Gastroesophageal sphincter (tissue), 3 donors: ENCODE measurements at regions not wholly inside any gene's neighbourhood (a gene's known extent, or its start where the extent isn't known, plus 50 kb on each side); places are given as distances from the start of the nearest gene placed in this dataset.

Source experiments
- CTCF ChIP-seq, 4 experiments: fragments of 200-600 bp in 2 of 4; fragments of 450-650 bp in 2 of 4; sonication (generic) in 1 of 4; IDR thresholded peaks; one replicate each; pipeline ENCODE4 v1.5.1; 2017 to 2019; ENCODE audit warnings: antibody characterized with exemption in 4 of 4, mild to moderate bottlenecking in 2 of 4, moderate library complexity in 2 of 4
- EP300 ChIP-seq: sonication (generic); formaldehyde crosslinking; IDR thresholded peaks from one replicate; pipeline ENCODE4 v1.6.1; 2017; ENCODE audit warnings: antibody characterized with exemption, mild to moderate bottlenecking
- POLR2A ChIP-seq, 2 donors: fragments of 450-650 bp; IDR thresholded peaks; one replicate each; pipeline ENCODE4 v1.6.1; 2017; ENCODE audit warnings: antibody characterized with exemption in 2 of 2, mild to moderate bottlenecking in 2 of 2, moderate library complexity in 1 of 2
- POLR2AphosphoS5 ChIP-seq: sonication (generic); formaldehyde crosslinking; IDR thresholded peaks from one replicate; pipeline ENCODE4 v1.6.1; 2017; ENCODE audit warnings: antibody characterized with exemption

- no peak for TF ChIP-seq POLR2A (IDR thresholded peaks at IDR 0.05)
- no peak for TF ChIP-seq CTCF (IDR thresholded peaks at IDR 0.05)
- TF ChIP-seq POLR2AphosphoS5, result no peak
- no peak for TF ChIP-seq EP300
Measured at GRCh38 chr18:60898111-60898510, 435.1 kb upstream of the CDH20 start.
